CD4-positive, alpha-beta T cell treated with Interleukin-17A for 4 hours (primary cell): ENCODE measurements at regions not wholly inside any gene's neighbourhood (a gene's known extent, or its start where the extent isn't known, plus 50 kb on each side); places are given as distances from the start of the nearest gene placed in this dataset.

Experiments used
- DNase-seq: peaks from one replicate; pipeline ENCODE4 v3.0.0-alpha.2; 2020; ENCODE audit warnings: mixed read lengths

DNA sequence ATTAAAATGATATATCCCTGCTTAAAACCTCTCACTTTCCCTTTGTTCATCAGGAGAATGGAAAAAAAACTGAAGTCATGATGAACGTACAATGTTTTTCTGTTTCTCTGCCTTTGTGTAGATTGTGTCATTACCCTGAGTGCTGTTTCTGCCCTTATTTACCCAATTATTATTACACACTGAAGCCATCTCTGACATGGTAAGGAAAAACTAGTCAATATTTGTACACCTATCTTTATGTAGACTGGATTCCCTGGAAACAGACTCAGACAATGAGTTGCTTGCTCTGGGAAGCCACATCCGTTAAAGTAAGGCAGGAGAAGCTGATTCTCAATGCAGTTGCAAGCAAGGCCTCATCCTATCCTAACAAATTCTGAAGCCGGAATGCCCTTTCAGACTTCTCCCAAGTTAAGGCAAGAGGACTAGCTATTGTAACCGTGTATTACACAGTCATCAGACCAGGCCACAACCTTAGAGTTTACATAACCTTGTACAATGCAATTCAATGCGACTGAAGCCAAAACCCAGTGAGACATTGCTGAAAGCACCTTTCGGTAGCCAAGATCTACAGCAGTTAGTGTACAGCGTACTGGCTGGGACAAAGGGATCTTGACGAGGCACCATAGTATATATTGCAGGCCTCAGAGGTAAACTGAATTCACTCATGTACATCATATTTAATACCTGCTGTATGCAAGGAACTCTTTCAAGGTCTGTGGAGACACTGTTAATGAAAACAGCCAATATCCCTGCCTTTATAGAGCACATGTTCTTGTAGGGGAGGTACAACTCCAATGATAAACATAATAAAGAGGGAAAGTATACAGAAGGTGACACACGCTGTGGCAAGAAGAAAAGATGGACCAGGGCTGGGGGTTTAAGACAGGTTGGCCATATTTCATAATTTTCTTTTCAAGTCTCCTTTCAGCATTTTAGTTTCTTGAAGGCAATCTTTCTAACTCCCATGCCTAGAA, 1040.8 kb upstream of the SEMA6D start:
- DNase-seq, result no peak

DNA sequence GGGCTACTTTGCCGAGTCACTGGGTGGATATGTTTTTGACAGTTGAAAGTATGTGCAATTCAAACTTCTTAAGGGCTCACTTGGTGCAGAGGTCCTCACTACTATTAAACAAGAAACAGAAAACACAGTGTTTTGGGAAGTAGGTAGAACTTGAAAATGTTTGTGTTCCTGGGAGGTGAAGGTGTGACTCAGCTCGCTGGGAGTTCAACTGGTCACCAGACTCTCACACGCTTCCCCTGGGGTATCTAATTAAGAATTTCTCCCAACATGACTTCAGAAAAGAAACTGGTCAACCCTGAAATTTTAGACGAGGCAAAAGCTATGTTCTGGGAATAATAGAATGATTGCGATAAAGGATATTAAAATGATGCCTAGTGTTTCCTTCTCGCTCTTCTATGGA, 1039.8 kb upstream of the SEMA6D start:
- no peak for DNase-seq

DNA sequence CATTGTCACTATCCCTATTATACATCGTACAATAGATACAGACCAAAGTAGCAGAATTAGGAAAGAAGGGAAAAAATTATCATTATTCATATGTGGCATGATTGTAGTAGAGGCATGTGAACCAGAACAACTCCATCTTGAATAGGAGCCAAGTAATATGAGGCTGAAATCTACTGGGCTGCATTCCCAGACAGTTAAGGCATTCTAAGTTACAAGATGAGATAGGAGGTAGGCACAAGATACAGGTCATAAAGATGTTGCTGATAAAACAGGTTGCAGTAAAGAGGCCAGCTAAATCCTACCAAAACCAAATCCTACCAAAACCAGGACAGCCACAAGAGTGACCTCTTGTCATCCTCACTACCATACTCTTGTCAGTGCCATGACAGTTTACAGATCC, 1035.4 kb upstream of the SEMA6D start:
- no peak for DNase-seq

DNA sequence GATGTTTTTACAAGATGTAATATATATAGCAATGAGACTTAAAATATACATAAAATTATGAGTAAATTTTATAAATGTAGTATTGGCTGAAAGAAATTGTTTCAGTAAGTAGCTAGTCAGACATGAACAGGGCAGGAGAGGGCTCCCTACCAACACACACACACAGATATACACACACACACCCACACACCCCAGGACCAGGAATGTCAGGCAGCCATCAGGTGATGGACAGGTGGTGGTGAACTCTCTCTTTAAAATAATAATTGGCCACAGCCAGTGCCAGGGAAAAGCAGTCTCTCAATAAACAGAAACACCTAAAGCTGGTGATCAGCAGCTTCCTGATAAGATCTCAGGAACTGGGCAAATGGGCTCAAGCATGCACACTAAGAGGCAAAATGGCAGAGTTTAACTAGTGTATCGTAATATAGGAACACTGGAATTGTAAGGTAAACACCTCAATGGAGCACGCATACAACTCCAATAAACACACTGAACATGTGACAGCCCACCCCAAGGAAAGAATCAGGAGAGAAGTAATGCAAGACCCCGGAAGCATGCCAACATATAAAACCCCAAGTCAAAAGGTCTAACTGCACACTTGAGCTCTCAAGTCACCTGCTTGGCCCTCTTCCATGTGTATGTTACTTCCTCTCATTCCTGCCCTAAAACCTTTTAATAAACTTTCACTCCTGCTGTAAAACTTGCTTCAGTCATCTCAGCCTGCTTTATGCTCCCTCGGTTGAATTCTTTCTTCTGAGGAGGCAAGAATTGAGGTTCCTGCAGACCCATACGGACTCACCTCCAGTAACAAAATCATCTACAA, 1034.1 kb upstream of the SEMA6D start:
- no peak for DNase-seq

DNA sequence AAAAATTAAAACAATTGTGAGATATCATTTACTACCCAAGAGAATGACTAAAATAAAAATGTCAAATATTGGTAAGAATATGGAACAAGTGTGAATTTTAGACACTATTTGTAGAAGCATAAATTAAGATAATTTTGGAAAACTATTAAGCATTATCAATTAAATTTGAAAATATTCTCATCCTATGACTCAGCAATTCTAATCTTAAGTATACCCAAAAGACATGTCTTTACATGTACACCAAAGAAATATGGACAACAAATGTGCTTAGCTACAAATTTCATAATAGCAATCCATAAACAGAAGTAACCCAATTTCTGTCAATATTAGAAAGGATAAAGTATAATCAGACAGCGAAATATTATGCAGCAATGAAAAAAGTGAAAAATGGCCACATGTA, 1032.2 kb upstream of the SEMA6D start:
- no peak for DNase-seq

DNA sequence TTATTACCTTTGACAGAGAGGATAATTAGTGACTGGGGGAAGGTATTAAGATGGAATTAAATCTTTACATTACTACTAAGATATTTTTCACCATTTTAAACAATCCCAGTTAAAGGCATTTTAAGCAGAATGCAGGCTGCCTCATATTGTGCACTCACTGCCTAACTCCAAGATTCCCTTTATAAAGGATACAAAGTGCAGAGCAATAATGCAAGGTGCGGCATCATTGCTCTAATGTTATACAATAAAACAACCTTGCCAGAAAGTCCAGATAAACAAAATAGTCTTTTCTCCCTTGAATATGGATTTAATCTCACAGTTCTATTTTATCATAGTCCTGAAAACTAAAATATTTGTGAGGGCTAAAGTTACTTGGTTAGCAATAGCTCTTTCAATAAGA, 1031.6 kb upstream of the SEMA6D start:
- no peak for DNase-seq

DNA sequence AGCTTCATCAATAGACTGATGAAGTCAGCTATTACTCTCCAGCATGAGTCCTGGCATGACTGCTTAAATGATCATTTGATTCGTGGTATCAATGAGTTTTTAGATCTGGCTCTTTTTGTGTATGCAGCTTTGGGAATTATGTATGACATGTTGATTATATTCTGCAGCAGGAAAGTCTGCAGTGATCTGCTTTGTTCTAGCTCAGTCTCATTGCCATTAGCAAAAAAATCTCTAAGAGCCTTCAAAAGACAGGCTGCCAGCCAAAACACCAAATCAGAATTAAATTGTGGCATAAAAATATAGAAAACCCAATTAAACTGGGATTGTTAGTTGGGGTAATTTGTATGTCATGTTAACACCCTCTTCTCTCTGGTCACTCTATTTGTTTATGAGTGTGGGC, 1021.0 kb upstream of the SEMA6D start:
- no peak for DNase-seq

DNA sequence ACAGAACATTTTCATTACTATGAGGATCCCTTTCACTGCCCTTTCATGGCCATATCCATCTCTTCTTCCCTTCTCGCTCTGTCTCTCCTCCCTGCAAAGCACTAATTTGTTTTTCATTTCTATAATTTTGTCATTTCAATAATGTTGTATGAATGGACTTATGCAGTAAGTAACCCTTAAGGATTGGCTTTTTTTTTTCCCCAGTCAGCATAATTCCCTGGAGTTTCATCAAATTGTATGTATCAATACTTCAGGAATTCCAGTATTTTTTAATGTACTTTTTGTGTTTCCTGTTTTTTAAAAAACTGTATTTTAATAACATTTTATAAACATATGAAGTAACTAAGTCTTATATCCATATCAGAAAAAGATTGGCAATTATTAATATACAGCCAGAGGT, 1016.0 kb upstream of the SEMA6D start:
- DNase-seq, result no peak

DNA sequence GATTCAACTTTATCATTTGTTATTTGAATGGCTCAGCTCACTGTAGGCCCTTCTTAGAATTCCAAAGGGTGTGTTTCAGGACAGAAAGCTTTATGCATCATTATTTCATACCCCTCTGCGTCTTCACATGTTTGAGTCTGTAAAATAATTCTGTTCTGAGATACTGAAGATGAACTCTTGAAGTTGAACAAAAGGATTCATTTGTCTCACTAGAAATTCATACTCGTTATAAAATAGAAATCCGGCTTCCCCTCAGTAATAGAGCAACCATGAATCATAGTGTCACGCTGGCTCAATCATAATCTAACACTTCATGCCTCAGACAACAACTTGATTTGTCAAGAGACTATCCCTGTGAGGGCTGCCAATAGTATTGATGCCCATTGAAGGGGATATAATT, 1015.4 kb upstream of the SEMA6D start:
- no peak for DNase-seq

DNA sequence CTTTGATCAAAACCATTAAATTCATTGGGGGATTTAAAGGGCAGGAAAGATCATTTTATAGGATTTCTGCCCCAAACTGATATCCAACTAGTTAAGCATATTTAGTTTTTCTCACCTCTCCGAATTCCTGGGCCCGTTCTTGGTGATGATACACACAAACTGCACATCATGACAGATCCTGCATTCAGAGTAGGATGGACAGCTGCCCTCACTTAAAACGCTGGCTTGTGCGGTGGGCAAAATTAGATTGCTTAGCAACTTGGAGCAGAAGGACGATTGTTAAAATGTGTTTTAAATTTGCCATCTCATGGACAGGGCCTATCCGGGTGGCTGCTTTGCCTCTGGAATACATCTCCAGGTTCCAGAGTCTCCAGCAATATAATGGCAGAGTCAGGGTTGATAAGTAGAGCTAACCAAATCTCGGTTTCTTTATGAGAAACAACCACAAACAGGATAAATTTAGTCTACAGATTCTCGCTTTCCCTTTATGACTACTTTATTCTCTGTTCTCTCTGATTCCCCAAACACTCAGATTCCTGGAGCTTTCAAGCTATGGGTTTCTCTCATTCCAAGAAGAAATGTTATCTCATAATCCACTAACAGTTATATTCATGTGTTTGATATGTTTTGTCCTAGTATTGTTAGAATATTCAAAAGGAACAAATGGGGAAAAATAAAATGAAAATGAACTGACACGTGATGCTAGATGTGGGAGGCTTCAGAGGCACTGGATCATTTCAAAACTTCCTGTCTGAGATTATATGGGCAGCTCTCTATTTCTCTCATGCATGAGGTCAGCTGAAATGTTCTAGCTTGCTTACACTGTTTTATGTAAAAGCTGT, 1014.1 kb upstream of the SEMA6D start:
- no peak for DNase-seq

DNA sequence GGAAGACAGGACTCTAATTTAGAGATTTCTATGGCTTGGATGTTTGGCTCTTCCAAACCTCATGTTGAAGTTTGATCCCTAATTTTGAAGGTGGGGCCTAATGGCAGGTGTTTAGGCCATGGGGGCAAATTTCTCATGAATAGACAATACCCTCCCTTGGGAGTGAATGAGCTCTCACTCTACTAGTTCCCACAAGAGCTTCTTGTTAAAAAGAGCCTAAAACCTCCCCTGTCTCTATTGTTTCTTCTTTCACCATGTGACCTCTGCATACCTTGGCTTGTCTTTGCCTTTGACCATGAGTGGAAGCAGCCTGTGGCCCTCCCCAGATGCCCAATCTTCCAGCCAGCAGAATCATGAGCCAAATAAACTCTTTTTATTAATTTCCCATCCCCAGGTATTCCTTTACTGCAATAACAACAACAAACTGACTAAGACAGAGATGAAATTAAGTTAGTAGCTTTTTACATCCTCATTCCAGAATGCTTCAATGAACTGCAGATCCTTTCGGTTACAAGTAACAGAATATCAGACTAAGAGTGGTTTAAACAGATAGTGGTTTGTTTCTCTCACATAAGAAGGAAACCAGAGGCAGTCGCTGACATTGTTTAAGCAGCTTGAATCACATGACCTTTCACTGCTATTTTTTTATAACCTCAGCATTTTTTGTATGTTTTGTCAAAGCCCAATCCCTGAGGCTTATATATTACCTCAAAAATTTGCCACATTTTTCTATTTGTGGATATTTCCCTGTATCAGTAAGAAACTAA, 1013.3 kb upstream of the SEMA6D start:
- DNase-seq, result no peak

DNA sequence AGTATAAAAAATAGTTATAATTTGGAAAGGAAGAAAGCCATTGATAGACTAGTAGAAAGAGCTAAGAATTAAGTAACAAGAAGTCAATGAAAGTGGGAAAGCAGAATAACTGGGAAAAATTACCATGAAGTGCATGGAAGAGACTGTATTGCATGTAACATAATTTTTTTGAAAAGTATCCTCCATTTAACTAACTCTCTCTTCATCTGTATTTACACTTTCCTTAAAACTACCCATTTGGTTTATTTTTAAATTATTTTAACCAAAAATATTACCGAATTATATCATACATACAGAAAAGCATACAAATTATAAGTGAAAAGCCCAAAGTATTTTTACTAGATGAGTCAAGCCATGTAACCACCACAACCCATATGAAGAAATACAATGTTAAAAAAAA, 1009.9 kb upstream of the SEMA6D start:
- DNase-seq, result no peak

DNA sequence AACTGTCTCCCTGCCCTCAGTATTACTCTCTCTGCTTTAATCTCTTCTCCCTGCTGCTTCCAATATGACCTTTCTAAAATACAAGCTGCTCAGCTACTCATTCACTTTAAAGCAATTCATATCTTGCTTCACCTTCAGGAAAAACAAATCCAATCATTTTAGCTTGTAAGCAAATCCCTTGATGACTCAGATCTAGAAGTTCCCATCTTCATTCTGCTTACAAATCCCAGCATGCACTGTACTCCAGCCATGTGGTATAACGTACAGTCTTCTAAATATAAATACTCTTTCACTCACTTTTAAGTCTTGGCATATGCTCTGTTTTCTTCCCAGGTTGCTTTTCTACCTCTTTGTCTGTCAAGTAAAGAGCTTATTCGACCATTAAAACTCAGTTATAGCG, 1009.1 kb upstream of the SEMA6D start:
- no peak for DNase-seq

DNA sequence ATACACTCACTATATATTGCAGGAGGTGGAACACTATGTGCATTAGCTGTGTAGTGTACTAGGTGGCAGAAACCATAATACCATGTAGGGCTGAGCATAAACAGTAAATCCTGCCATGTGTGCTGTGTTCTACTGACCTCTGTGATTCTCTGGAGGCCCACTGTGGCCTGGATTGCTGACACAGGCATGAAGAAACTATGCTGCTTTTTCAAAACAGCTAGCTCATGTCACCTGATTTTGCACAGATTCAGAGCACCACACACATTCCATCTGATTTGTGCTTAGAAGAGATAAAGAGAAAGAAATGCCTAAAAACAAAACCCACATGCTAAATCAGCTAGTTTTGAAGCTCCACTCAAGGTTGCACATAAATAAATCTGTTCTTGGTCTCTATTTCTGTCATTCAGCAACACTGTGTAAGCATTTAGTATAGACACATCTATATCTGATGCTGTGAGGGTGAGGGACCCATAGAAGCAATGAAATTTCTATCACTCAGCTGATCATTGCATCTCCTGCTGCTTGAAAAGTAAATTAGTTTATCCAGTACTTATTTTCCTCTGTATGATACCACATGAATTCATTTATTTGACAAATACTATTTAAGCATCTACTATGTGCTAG, 1007.7 kb upstream of the SEMA6D start:
- DNase-seq, result no peak

DNA sequence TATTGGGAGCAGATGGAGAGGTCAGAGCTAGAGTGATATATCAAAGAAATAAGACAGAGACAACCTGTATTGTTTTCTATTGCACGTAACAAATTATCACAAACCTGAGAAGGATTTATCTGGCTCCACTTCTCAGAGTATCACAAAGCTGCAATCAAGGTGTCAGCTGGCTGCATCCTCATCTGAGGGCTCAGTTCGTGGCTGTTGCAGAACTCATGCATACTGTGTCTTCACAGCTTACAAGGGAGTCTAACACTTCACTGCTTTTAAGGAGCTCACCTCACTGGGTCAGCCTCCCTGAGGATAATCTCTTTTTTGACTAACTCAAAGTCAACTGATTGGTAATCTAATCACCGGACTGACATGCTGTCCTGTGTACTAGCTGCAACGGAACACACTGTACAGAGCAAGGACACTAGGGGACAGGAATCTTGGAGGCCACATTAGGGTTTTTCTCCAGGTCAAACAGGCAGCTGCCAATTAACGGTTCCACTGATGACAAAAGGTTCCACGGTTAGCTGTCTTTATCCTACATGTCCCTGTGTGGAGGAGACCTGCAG, 1006.8 kb upstream of the SEMA6D start:
- DNase-seq, result no peak

DNA sequence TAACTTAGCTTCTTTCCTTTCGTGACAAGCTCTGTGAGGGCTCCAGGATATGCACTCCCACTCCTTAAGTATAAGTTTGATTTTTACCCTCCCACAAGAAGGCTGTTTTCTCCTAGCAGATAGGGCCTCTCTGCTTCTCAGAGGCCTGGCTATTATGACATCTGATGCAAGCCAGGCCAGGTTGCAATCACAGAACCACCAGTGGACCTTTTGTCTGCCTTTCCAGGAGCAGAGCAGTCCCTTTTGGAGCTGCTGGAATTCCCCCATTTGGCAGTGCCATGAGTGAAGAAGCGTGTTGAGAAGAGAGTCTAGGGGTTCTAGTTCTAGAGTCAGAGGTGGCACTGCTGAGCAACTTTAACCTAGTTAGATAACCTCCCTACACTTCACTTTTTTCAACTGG, 1004.3 kb upstream of the SEMA6D start:
- no peak for DNase-seq

DNA sequence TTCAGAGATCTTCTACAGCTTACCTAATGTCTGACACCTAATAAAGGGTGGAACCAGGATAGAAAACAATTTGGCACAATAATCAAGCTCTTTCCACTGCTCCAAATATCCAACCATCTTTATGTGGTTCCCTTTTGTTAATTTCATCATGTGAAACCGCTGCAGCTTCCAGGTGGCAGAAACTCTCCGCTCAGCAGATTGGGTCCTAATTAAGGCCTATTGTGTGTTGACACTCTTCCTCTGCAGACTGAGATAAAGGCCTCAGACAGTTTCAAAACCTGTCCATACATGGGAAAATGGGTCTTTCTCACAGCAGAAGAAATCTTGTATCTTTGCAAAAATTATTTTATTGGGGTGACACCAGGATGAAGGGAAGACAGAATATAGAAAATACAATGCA, 1002.4 kb upstream of the SEMA6D start:
- no peak for DNase-seq

DNA sequence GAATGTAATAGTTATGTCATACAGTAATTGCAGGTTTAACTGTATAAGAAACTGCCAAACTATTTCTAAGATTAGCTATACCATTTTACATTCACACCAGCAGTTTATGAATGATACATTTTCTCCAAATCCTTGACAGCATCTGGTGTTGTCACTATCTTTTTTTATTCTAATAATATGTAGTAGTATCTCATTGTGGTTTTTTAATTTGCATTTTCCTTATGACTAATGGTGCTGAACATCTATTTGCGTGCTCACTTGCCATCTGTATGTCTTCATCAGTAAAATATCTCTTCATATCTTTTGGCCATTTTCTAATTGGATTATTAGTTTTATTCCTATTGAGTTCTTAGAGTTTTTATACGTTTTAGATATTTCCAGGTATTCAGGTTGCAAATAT, 994.0 kb upstream of the SEMA6D start:
- DNase-seq, result no peak

DNA sequence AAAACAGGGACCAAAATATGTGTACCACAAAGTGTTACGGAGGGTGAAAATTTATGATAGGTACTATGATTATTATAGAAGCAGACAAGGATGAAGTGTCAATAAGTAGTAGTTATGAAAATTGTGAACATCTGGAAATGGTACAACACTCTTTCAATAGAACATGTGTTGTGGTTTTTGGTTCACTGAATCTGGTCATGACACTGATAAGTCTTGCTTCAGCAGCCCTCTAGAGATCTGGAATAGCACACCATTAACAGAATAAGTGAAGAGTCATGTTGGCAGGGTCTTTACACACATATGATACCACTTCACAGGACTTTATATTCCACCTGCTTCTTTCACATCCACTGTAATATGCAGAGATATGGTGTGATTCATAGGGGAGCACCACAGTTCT, 985.2 kb upstream of the SEMA6D start:
- DNase-seq, result no peak

DNA sequence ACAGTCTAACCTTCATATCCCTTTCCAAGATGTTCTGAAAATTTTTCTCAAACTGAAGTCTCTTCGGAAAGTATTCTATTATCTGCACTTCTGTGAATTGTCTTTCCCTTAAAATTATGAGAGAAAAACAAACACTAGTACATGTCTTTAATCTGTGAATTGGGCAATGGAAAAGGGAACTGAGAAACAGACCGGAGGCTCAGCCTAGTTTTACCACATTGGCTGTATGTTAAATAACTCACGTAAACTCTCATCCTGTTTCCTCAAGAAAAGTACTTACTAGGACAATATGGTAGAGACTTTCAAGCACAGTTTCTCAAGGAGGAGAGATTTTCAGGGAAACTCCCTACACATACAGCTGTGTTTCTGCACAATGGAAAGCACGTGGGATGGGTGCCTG, 982.2 kb upstream of the SEMA6D start:
- no peak for DNase-seq

DNA sequence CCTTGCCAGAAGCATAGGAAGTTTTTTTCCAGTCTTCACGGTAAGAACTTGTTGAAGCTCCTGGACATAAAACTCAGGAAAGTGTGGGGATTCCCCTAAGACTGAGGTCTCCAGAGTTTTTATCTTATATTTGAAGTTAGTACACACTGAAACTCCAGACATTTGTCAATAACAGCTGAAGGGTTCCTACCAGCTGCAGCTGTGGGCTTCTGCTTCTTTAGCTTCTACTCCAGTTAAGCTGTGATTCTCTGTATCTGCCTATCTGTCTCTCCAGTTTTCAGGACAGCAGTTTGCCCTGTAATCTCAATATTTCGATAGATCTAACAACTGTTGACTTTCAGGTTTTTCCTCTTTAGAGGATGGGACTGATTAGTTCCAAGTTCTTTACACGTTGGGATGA, 966.0 kb upstream of the SEMA6D start:
- no peak for DNase-seq

DNA sequence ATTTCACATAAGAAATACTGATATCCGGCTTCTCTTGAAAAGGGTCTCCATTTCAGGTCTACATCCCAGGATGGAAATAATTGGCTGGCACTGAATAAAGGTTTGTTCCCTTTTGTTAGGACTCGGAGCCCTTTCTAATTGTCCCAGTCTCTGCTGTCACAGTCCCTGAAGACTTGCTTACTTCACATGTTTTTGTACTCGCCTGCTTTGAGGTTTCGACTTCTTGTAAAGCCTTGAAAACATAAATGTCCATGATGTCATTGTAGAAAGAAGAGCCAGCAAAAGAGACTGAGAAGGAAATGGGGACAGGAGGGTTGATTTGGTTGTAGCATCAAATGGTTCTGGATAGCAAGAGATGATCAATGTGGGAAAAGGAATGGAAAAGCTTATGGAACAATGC, 963.4 kb upstream of the SEMA6D start:
- DNase-seq, result no peak
